Stomach (tissue), 8 donors: ENCODE measurements at regions not wholly inside any gene's neighbourhood (a gene's known extent, or its start where the extent isn't known, plus 50 kb on each side); places are given as distances from the start of the nearest gene placed in this dataset.

ENCODE experiments used
- DNase-seq, 2 donors: peaks; one replicate each; pipeline versions ENCODE4 v3.0.0 to v3.0.0-alpha.2; 2013 to 2019
- H3K27ac ChIP-seq, 5 donors: fragments of 200-600 bp in 4 of 5; sonication (generic) in 4 of 5; one replicate each; pipeline ENCODE4 v1.5.1; 2013 to 2019; ENCODE audit warnings: mild to moderate bottlenecking in 1 of 5, moderate library complexity in 1 of 5
- H3K27me3 ChIP-seq, 3 donors: fragments of 200-600 bp; sonication (generic); one replicate each; pipeline ENCODE4 v1.5.1; 2017 to 2019; ENCODE audit warnings: mixed run types in 1 of 3
- H3K36me3 ChIP-seq, 4 donors: fragments of 200-600 bp; sonication (generic); 1 replicate in 3 of 4; 2 replicates in 1 of 4; pipeline ENCODE4 v1.5.1; 2016 to 2019
- H3K4me1 ChIP-seq, 4 donors: fragments of 200-600 bp; sonication (generic); one replicate each; pipeline ENCODE4 v1.5.1; 2016 to 2019
- H3K4me3 ChIP-seq, 4 donors: fragments of 200-600 bp; sonication (generic) in 3 of 4; one replicate each; pipeline ENCODE4 v1.5.1; 2016 to 2019; ENCODE audit warnings: mild to moderate bottlenecking in 1 of 4
- H3K9me3 ChIP-seq, 4 donors: fragments of 200-600 bp; sonication (generic); one replicate each; pipeline ENCODE4 v1.5.1; 2016 to 2019
- CTCF ChIP-seq, 7 experiments: fragments of 450-650 bp in 4 of 7; fragments of 200-600 bp in 3 of 7; sonication (generic) in 3 of 7; IDR thresholded peaks; one replicate each; pipeline ENCODE4 v1.5.1; 2016 to 2019; ENCODE audit warnings: antibody characterized with exemption in 7 of 7, control low read depth in 2 of 7, mild to moderate bottlenecking in 1 of 7
- EP300 ChIP-seq: sonication (generic); formaldehyde crosslinking; IDR thresholded peaks from one replicate; pipeline ENCODE4 v1.6.1; 2017; ENCODE audit warnings: antibody characterized with exemption
- POLR2A ChIP-seq, 4 donors: fragments of 450-650 bp; IDR thresholded peaks; one replicate each; pipeline ENCODE4 v1.6.1; 2016; ENCODE audit warnings: antibody characterized with exemption in 4 of 4, control low read depth in 2 of 4, mild to moderate bottlenecking in 1 of 4, moderate library complexity in 1 of 4
- POLR2AphosphoS5 ChIP-seq, 3 donors: sonication (generic); formaldehyde crosslinking; IDR thresholded peaks; one replicate each; pipeline ENCODE4 v1.6.1; 2016; ENCODE audit warnings: antibody characterized with exemption in 3 of 3
- WGBS, 5 donors: extraction: QIAGEN DNeasy Blood & Tissue Kit in 3 of 5; methylation state at CpG; one replicate each; pipeline versions ENCODE4 v1.1.5 to v1.1.7; 2013 to 2018; 5-methylcytosine and 5-hydroxymethylcytosine counted together
- intact Hi-C: fragments of 100-400 bp; cut with DNase I; formaldehyde crosslinking; loops from one replicate; pipeline ENCODE4 v1.15.1; 2023; ENCODE audit warnings: low total_unique reads
- donor health status: healthy with polysubstance abuse.
- donor health status: Bipolar disorder and iron deficiency.
- donor health status: healthy.

- no peak overlapping the region for H3K27ac ChIP-seq
- no peaks in the 10 kb centered on the region for H3K27me3 ChIP-seq
- no peaks in the 10 kb centered on the region for H3K4me1 ChIP-seq
- TF ChIP-seq EP300, result no peak
- no peak for TF ChIP-seq POLR2AphosphoS5 (IDR thresholded peaks at IDR 0.05)
- no peak for TF ChIP-seq CTCF (IDR thresholded peaks at IDR 0.05)
- no peak for DNase-seq
- no peak overlapping the region for H3K4me3 ChIP-seq
- intact Hi-C loops, result no loop called here
- WGBS, 5 donors, result 89 to 95% (median 92%) methylated on average over 3 to 8 of the region's 8 CpGs
- no peaks in the 10 kb centered on the region for H3K36me3 ChIP-seq
- peaks cover 0 to 5% (median 0%) of the 10 kb centered on the region in 4 donors for H3K9me3 ChIP-seq
These were observed 295.8 kb upstream of the IRX2 start for GRCh38 chr5:3047212-3047774.

GRCh38 chr5:3043600-3043999 lies 292.1 kb upstream of the IRX2 start:
- intact Hi-C loops, result no loop called here
- Histone ChIP-seq H3K27ac (no peak overlapping the region), H3K36me3 (no peaks in the 10 kb centered on the region), H3K4me3 (no peak overlapping the region), H3K9me3 (no peaks in the 10 kb centered on the region), H3K4me1 (no peaks in the 10 kb centered on the region), H3K27me3 (no peaks in the 10 kb centered on the region)
- DNase-seq, result no peak
- no peak for TF ChIP-seq EP300
- TF ChIP-seq CTCF (IDR thresholded peaks at IDR 0.05), result no peak
- no peak for TF ChIP-seq POLR2AphosphoS5 (IDR thresholded peaks at IDR 0.05)
- no peak for TF ChIP-seq POLR2A (IDR thresholded peaks at IDR 0.05)

GRCh38 chr5:3041001-3041400 lies 289.5 kb upstream of the IRX2 start:
- intact Hi-C loops, result no loop called here
- no peaks in the 10 kb centered on the region for H3K4me1 ChIP-seq
- DNase-seq, result no peak
- H3K9me3 ChIP-seq, result peaks cover 0 to 8% (median 0%) of the 10 kb centered on the region in 4 donors
- WGBS, 5 donors, result 42 to 59% (median 45%) methylated on average over 4 of the region's 4 CpGs
- no peaks in the 10 kb centered on the region for H3K36me3 ChIP-seq
- no peak overlapping the region for H3K4me3 ChIP-seq
- TF ChIP-seq POLR2AphosphoS5 (IDR thresholded peaks at IDR 0.05) (no peak), EP300 (no peak), POLR2A (IDR thresholded peaks at IDR 0.05) (no peak), CTCF (IDR thresholded peaks at IDR 0.05) (no peak)
- H3K27me3 ChIP-seq, result no peaks in the 10 kb centered on the region
- H3K27ac ChIP-seq, result no peak overlapping the region

GRCh38 chr5:3036041-3036788 lies 284.7 kb upstream of the IRX2 start:
- H3K4me3 ChIP-seq, result no peak overlapping the region
- peaks cover 0 to 8% (median 0%) of the 10 kb centered on the region in 4 donors for H3K9me3 ChIP-seq
- intact Hi-C loops, result no loop called here
- H3K27ac ChIP-seq, result no peak overlapping the region
- H3K4me1 ChIP-seq, result no peaks in the 10 kb centered on the region
- H3K36me3 ChIP-seq, result no peaks in the 10 kb centered on the region
- TF ChIP-seq POLR2A (IDR thresholded peaks at IDR 0.05) (no peak), POLR2AphosphoS5 (IDR thresholded peaks at IDR 0.05) (no peak), EP300 (no peak), CTCF (IDR thresholded peaks at IDR 0.05) (no peak)
- H3K27me3 ChIP-seq, result no peaks in the 10 kb centered on the region
- 83 to 87% (median 84%) methylated on average over 12 to 14 of the region's 14 CpGs for WGBS, 5 donors
- DNase-seq, result no peak
